ENCODE measurements at regions not wholly inside any gene's neighbourhood (a gene's known extent, or its start where the extent isn't known, plus 50 kb on each side); places are given as distances from the start of the nearest gene placed in this dataset.
A peak's percentile ranks its signal among the peaks of the same experiment; 100 is the strongest.

GRCh38 chr5:97418462-97418861 lies 235.4 kb upstream of the RIOK2 start:
- no peak for DNase-seq (ENCODE audit: low read depth)
- no peak overlapping the region for H3K4me3 ChIP-seq (replicated peaks; ENCODE audit: low read depth, low read length)
- TF ChIP-seq CTCF (IDR thresholded peaks at IDR 0.05; ENCODE audit: low read length, missing control alignments): no peak

GRCh38 chr5:97420646-97421045 lies 237.6 kb upstream of the RIOK2 start:
- no peak for DNase-seq (ENCODE audit: low read depth)
- no peak for TF ChIP-seq CTCF (IDR thresholded peaks at IDR 0.05; ENCODE audit: low read length, missing control alignments)

GRCh38 chr5:97422678-97423077 lies 239.6 kb upstream of the RIOK2 start:
- no peak for DNase-seq (ENCODE audit: low read depth)
- no peak overlapping the region for H3K4me3 ChIP-seq (replicated peaks; ENCODE audit: low read depth, low read length)

More at GRCh38 chr5:97420646-97421045, 237.6 kb upstream of the RIOK2 start:
- no peak overlapping the region for H3K4me3 ChIP-seq (replicated peaks; ENCODE audit: low read depth, low read length)

GRCh38 chr5:97425511-97425910 lies 242.5 kb upstream of the RIOK2 start:
- peak; percentile 46 for DNase-seq (ENCODE audit: low read depth)
- no peak overlapping the region for H3K4me3 ChIP-seq (replicated peaks; ENCODE audit: low read depth, low read length)
- TF ChIP-seq CTCF (IDR thresholded peaks at IDR 0.05; ENCODE audit: low read length, missing control alignments): peak; percentile 56

More at GRCh38 chr5:97422678-97423077, 239.6 kb upstream of the RIOK2 start:
- no peak for TF ChIP-seq CTCF (IDR thresholded peaks at IDR 0.05; ENCODE audit: low read length, missing control alignments)

- DNase-seq (ENCODE audit: low read depth): peak; percentile 6
- TF ChIP-seq CTCF (IDR thresholded peaks at IDR 0.05; ENCODE audit: low read length, missing control alignments): no peak
- no peak overlapping the region for H3K4me3 ChIP-seq (replicated peaks; ENCODE audit: low read depth, low read length)
Measured at GRCh38 chr5:97427235-97427634, 244.2 kb upstream of the RIOK2 start.

- H3K4me3 ChIP-seq (replicated peaks; ENCODE audit: low read depth, low read length): no peak overlapping the region
- DNase-seq (ENCODE audit: low read depth): no peak
- TF ChIP-seq CTCF (IDR thresholded peaks at IDR 0.05; ENCODE audit: low read length, missing control alignments): no peak
Measured at GRCh38 chr5:97434021-97434420, 251.0 kb upstream of the RIOK2 start.

GRCh38 chr5:97436405-97436804 lies 253.4 kb upstream of the RIOK2 start:
- TF ChIP-seq CTCF (IDR thresholded peaks at IDR 0.05; ENCODE audit: low read length, missing control alignments): no peak
- DNase-seq (ENCODE audit: low read depth): no peak
- no peak overlapping the region for H3K4me3 ChIP-seq (replicated peaks; ENCODE audit: low read depth, low read length)

Measured in fibroblast of pulmonary artery (primary cell).